Adrenal gland (tissue), 9 donors: ENCODE measurements at regions not wholly inside any gene's neighbourhood (a gene's known extent, or its start where the extent isn't known, plus 50 kb on each side); places are given as distances from the start of the nearest gene placed in this dataset.

ENCODE experiments used
- DNase-seq, 7 donors: peaks; one replicate each; pipeline ENCODE4 v3.0.0-alpha.2; 2019 to 2020
- H3K27ac ChIP-seq, 5 donors: fragments of 200-600 bp; sonication (generic) in 4 of 5; 1 replicate in 3 of 5; 2 replicates in 2 of 5; pipeline versions ENCODE4 v1.5.1 to v1.8.0; 2016 to 2020; ENCODE audit warnings: mild to moderate bottlenecking in 1 of 5
- H3K27me3 ChIP-seq: fragments of 200-600 bp; 2 replicates; pipeline ENCODE4 v1.8.0; 2021
- H3K36me3 ChIP-seq, 2 donors: fragments of 200-600 bp; replicated peaks in 1 of 2; 1 replicate in 1 of 2; 2 replicates in 1 of 2; pipeline versions ENCODE4 v1.5.1 to v1.8.0; 2018 to 2022
- H3K4me1 ChIP-seq, 2 donors: fragments of 200-600 bp; replicated peaks in 1 of 2; 1 replicate in 1 of 2; 2 replicates in 1 of 2; pipeline versions ENCODE4 v1.5.1 to v1.8.0; 2018 to 2021
- H3K4me3 ChIP-seq, 4 donors: fragments of 200-600 bp; sonication (generic) in 3 of 4; one replicate each; pipeline ENCODE4 v1.5.1; 2016 to 2018
- H3K9me3 ChIP-seq, 3 donors: fragments of 200-600 bp; sonication (generic) in 1 of 3; replicated peaks in 1 of 3; 1 replicate in 2 of 3; 2 replicates in 1 of 3; pipeline versions ENCODE4 v1.5.1 to v1.8.0; 2016 to 2021
- POLR2A ChIP-seq, 2 donors: fragments of 450-650 bp; IDR thresholded peaks; one replicate each; pipeline ENCODE4 v1.6.1; 2017; ENCODE audit warnings: antibody characterized with exemption in 2 of 2, mild to moderate bottlenecking in 2 of 2, moderate library complexity in 1 of 2
- WGBS, 4 donors: extraction: QIAGEN DNeasy Blood & Tissue Kit in 2 of 4; methylation state at CpG; one replicate each; pipeline versions ENCODE4 v1.1.5 to v1.1.7; 2013 to 2017; 5-methylcytosine and 5-hydroxymethylcytosine counted together
- intact Hi-C, 2 donors: fragments of 100-400 bp; cut with DNase I; formaldehyde crosslinking; loops; one replicate each; pipeline versions ENCODE4 v1.14.1 to v1.15.0; 2022 to 2023
- TF ChIP-seq, protein P1 (sequence below), 6 experiments: fragments of 450-650 bp in 4 of 6; fragments of 200-600 bp in 2 of 6; sonication (generic) in 1 of 6; IDR thresholded peaks; 1 replicate in 5 of 6; 2 replicates in 1 of 6; pipeline versions ENCODE4 v1.5.1 to v1.8.0; 2016 to 2021; ENCODE audit warnings: antibody characterized with exemption in 6 of 6, mild to moderate bottlenecking in 2 of 6, moderate library complexity in 1 of 6
- donor health status: healthy with polysubstance abuse.
- donor health status: Bipolar disorder and iron deficiency.
- donor health status: DM: yes; HTN: yes; CAD: no.
- donor health status: DM: no; HTN: no; CAD: no.
- donor health status: DM: no; HTN: no; CAD: no.

- no peaks in the 10 kb centered on the region for H3K4me1 ChIP-seq
- H3K36me3 ChIP-seq, result no peaks in the 10 kb centered on the region
- H3K9me3 ChIP-seq, result no peaks in the 10 kb centered on the region
- TF ChIP-seq, protein P1, sequence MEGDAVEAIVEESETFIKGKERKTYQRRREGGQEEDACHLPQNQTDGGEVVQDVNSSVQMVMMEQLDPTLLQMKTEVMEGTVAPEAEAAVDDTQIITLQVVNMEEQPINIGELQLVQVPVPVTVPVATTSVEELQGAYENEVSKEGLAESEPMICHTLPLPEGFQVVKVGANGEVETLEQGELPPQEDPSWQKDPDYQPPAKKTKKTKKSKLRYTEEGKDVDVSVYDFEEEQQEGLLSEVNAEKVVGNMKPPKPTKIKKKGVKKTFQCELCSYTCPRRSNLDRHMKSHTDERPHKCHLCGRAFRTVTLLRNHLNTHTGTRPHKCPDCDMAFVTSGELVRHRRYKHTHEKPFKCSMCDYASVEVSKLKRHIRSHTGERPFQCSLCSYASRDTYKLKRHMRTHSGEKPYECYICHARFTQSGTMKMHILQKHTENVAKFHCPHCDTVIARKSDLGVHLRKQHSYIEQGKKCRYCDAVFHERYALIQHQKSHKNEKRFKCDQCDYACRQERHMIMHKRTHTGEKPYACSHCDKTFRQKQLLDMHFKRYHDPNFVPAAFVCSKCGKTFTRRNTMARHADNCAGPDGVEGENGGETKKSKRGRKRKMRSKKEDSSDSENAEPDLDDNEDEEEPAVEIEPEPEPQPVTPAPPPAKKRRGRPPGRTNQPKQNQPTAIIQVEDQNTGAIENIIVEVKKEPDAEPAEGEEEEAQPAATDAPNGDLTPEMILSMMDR (IDR thresholded peaks at IDR 0.05), result no peak
- no peak for TF ChIP-seq POLR2A (IDR thresholded peaks at IDR 0.05)
- no peak overlapping the region for H3K27ac ChIP-seq
- no peak for DNase-seq
- H3K27me3 ChIP-seq, result no peaks in the 10 kb centered on the region
- intact Hi-C loops, result no loop called here
- no peak overlapping the region for H3K4me3 ChIP-seq
- 42 to 52% (median 48%) methylated on average over 2 of the region's 2 CpGs for WGBS, 4 donors
These were observed 375.5 kb downstream of the PCDH20 start for GRCh38 chr13:61040181-61040580.

GRCh38 chr13:61039302-61039701 is 376.3 kb downstream of the PCDH20 start:
- TF ChIP-seq, protein P1 (IDR thresholded peaks at IDR 0.05), result no peak
- intact Hi-C loops, result no loop called here
- H3K27ac ChIP-seq, result no peak overlapping the region
- no peak for DNase-seq
- no peaks in the 10 kb centered on the region for H3K4me1 ChIP-seq
- H3K9me3 ChIP-seq, result peaks cover 0 to 3% (median 0%) of the 10 kb centered on the region in 3 donors
- H3K27me3 ChIP-seq, result no peaks in the 10 kb centered on the region
- 83 to 91% (median 86%) methylated on average over 4 of the region's 4 CpGs for WGBS, 4 donors
- H3K4me3 ChIP-seq, result no peak overlapping the region
- no peaks in the 10 kb centered on the region for H3K36me3 ChIP-seq

DNA sequence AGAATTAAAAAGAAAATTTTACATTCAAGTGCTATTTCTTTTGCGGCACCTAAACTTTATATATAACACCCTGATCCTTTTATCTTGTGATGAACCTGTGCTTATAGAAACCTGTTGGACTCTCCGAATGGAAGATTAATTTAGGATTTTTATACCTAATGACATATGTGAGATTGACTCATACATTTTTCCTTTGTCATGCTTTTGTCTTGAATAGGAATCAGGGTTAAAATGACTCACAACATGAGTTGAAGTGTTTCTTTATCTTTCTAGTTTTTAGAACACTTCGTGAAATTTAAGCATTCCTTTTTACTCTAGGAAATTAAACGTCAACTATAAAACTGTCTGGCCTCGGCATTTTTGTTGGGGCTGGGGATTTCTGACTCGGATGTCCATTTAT is 378.9 kb downstream of the PCDH20 start:
- WGBS, 4 donors, result 71 to 79% (median 72%) methylated on average over 6 of the region's 6 CpGs

GRCh38 chr13:61030445-61030844 is 385.2 kb downstream of the PCDH20 start:
- no peak overlapping the region for H3K4me3 ChIP-seq
- H3K27ac ChIP-seq, result no peak overlapping the region
- H3K4me1 ChIP-seq, result no peaks in the 10 kb centered on the region
- TF ChIP-seq, protein P1 (IDR thresholded peaks at IDR 0.05), result no peak
- no peak for TF ChIP-seq POLR2A (IDR thresholded peaks at IDR 0.05)
- no peaks in the 10 kb centered on the region for H3K27me3 ChIP-seq
- no peak for DNase-seq
- H3K9me3 ChIP-seq, result peaks cover 0 to 5% (median 0%) of the 10 kb centered on the region in 3 donors
- intact Hi-C loops, result no loop called here
- H3K36me3 ChIP-seq, result no peaks in the 10 kb centered on the region

More for the DNA sequence above, 378.9 kb downstream of the PCDH20 start:
- peaks cover 0 to 5% (median 0%) of the 10 kb centered on the region in 3 donors for H3K9me3 ChIP-seq
- intact Hi-C loops, result no loop called here
- no peaks in the 10 kb centered on the region for H3K27me3 ChIP-seq
- no peaks in the 10 kb centered on the region for H3K4me1 ChIP-seq
- H3K36me3 ChIP-seq, result no peaks in the 10 kb centered on the region
- no peak overlapping the region for H3K27ac ChIP-seq
- DNase-seq, result no peak
- TF ChIP-seq, protein P1 (IDR thresholded peaks at IDR 0.05), result no peak
- TF ChIP-seq POLR2A (IDR thresholded peaks at IDR 0.05), result no peak
- no peak overlapping the region for H3K4me3 ChIP-seq
